GM19438 (cell line): ENCODE measurements at regions not wholly inside any gene's neighbourhood (a gene's known extent, or its start where the extent isn't known, plus 50 kb on each side); places are given as distances from the start of the nearest gene placed in this dataset.

ENCODE experiments used
- ATAC-seq: cut with Tn5 transposase; IDR thresholded peaks from one replicate; pipeline ENCODE4 v1.9.1; 2021; ENCODE audit warnings: low read depth; ENCODE audit not compliant: unreplicated experiment

DNA sequence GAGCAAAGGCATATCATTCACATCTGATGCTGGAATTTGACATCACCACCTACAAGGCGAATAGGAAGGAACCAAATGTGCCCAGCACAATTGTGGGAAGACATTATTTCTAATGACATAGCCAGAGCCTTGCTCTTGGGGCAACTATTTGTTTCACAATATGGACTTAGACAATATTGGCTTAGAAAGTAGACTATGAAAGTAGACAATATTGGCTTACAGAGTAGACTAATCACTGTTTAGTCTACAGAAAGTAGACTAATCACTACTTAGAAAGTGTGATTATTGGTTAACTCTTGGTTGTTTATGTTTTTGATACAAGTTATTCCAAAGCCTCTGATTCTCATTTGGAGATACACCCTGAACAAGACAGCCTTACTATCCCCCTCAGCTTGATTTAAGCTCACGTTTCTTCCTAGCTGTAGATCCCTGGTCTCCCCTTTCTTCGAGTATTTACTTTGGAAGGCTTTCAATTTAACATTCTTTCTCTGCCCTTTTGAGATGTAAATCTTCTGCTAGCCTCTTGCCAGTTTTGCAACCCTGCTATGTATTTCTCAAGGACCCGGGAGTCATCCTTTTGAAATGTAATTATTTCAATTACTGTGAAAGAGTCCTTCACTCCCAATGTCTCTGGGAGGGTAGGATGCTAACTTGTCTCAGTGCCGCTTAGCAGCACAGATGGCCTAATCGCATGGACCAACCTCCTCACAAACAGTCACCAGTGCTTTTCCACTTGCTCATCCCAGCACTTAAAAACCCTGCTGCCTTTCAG is 843.2 kb downstream of the GALC start:
- no peak for ATAC-seq

DNA sequence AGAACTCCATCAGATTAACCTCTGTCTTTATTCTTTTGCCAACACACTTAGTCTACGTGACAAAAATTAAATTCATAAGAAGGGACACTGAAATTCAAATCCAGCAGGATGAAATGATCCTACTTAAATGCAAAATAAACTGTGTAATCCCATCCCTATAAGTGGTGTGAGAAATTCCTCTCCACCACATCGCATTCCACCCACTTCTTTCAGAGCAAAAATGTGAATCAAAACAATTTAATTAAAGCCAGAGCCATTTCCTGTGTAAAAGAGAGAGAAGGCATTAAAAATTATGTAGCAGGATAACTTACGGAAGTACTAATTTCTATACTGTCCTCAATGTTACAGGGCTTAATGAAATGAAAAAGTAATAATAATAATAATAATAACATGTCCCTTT is 844.3 kb downstream of the GALC start:
- ATAC-seq = no peak

DNA sequence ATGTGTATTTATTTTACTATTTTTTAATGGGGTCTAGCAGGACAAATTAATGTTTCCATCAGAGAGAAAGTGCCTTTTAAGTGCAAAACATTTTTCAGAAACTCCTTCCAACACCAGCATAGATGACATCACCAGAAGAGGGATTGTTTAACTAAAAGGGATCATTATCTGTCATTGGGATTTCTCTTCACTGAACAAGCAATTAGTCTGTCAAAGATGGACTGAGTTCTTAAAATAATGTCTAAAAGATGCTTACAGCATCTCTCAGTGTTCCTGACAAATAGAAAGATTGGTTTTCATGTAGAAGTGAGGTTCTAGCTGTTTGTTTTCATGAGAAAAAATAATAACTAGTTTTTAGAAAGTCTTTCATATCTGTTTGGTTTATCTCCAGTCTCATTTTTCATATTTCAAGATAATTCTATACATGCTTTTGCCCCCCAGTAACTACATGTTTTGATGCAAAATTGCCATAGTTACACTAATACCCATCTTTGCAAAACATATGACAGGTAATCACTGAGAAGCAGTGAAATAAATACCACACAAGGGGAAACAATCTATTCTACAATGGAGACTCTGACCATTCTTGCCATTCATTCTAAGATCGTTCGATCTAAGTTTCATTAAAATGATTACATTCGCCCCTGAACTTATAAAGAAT is 850.3 kb downstream of the GALC start:
- no peak for ATAC-seq

DNA sequence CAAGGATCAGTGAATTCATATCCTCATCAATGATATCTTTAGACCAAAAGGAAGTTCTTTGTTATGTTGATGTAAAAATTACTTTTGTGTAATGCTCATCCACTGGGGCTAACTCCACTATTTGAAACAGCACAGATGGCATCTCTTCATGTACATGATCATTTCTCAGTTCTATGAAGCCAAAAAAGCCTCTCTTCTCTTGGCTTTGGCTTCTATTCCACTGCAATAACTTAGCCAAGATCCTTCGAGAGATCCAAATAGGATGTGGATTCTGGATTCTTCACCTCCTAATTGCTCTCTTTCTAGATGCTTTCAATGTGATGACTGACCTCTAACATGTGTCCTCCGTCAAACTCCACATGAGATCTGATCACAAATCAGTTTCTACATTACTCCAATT is 851.2 kb downstream of the GALC start:
- ATAC-seq = no peak

DNA sequence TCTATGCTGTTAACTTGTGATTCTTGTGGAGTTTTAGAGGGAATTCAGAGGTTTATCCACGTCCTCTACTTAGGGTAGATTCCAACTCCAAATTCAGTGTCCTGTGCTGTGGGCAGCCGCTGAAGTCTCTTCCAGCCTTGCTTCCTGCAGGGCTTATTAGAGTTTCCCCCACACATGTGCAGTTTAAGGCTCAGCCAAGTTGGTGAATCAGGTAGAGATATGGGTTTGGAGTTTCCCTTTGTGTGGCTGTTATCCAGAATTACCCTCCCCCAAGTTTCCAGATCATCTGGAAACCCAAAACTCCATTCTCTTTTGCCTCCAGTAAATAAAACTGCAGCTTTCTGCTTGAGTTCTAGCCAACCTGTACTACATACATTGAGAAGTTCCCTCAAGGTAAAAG is 853.7 kb downstream of the GALC start:
- ATAC-seq = no peak

DNA sequence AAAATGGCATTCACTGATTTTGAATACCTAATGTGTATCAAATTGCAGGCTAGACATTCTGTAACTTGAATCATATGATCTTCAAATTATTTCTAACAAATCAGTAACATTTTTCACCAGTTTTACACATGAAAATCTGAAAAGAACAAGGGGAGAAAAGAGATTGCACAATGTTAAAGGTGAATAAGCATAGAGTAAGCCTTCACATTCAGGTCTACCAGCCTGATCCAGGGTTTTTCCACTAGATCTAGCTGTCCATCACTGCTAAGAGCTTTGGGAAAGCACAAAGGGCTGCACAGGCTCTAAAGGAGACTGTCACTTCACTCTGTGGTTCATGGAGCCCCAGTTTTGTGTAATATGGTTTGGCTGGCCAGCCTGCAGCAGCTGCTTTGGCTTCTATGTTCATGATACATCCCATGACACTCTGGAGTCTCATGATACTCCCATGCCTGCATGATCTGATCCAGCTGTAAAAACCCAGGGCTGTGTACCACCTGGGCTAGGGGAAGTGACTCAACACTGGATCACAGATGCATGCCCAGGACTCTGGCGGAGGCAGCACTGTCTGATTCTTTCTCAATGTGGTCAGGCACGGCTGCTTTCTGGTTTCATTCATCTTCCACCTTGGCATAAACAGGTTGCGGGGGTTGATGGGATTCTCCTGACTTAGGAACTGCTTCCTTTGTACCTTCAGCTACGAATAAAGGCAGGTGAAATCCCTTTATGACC is 859.7 kb downstream of the GALC start:
- ATAC-seq = no peak

DNA sequence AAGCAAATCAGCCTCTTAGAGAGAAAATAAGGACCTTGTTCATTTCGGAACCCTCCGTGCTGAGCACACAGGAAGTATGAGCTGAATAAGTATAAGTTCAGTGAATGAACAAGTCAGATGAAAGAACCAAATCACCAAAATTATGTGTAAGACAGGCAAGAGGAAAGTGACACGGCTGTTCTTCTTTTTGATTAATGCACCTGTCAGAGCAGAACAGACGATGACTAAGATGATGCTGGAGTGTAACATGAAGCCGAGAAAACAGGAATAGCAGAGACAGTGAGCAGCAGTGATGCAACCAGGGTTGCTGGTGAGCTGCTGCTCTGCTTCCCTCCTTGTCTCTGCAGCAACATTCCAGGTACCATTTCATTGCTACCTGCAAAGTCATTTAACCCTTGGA is 861.1 kb downstream of the GALC start:
- ATAC-seq = no peak

DNA sequence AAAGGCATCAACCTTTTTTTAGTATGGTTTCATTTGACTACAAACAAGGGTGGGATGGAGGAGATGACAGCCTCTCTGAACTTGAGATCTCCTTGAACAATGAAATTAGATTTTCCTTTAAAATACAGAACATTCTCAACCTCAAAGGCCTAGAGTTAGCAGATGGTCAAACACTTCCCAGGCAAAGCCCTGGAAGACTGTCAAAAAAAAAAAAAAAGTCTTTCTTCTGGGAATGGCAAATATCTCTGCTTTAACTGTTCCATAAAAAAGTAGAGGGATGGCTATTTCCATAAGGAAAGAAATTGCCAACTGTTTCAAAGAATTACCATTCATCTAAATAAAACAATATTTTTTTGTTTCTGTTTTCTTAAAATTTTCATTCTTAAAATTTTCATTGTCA is 870.8 kb downstream of the GALC start:
- ATAC-seq = no peak

DNA sequence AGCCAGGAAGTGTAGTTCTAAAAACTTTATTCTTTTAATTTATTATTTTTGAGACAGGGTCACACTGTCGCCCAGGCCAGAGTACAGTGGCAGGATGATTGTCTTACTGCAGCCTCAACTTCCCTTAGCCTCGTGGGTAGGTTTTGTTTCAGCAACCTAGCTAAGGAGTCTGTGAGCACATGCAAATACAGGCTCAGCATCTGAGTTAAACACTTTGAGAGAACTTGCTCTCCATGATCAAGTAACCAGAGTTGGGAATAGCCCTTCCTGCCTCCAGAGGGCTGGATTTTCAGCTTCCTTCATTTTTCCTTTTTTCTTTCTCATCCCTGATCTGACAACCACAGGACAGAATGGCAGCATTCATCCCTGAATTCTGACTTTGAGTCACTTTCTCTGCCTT is 871.3 kb downstream of the GALC start:
- no peak for ATAC-seq

DNA sequence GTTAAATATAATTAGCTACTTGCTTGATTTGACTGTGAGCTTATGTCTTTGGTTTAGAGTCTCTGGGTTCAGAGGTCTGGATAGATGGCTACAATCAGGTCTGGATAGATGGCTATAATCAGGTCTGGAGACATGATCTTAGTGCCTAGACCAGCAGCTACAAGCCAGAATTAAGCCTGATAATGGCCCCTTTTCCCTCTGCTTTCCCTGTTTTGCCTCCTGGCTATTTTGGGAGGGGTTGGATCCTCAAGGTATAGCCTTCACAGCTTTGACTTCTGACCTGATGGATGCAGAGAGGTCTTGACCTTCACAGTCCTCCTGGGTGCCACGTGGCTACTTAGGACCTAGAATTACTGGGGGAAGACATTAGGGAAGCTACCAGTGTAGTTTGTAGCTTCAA is 877.7 kb downstream of the GALC start:
- no peak for ATAC-seq

DNA sequence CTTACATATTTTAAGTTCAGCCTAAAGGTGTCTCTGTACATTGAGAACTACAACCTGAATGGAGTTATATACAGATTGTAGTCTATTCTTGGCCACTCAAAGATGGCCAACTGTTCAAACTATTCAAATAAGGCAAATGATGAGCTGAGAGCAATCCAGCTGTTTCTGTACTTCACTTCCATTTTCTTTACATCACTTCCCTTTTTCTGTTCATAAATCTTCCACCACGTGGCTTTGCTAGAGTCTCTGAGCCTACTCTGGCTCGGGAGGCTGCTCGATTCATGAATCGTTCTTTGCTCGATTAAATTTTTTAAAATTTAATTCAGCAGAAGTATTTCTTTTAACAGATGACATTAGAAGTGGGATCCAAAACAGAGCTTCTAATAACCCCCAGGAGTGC is 879.7 kb downstream of the GALC start:
- ATAC-seq = no peak

DNA sequence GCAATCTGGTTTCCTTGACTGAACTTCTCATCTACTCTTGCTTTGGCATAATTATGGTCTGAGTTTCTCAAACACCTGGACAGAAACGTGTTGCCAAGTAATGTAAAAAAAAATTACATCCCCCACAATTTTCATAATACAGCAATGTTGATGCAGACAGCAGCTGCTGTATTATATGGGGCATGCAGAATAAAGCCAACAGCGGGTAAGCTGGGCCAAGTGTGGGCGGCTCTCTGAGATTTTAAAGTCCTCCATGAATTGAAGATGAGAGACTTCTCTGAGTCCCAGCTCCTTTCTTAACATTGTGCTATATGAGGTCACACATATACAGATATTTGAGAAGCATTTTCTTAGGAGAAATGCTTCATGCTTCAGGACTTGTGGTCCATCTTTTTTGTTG is 881.2 kb downstream of the GALC start:
- no peak for ATAC-seq

DNA sequence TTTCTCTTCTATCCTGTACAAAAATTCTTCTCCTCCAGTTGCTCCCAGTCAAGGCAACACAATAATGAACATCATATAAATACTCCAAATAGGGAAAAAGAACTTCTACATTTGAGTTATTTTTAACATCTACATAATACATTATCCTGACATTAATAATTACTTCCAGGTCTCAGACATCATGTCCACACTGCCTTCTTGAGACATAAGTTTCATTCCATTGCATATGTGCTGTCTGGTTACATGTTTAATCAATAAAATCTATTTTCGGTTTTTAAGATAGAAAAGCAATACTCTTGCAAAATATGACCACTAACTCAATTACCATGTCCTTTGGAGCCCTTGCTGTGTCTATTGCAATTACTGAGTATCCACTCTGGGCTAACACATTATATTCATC is 881.9 kb downstream of the GALC start:
- no peak for ATAC-seq

DNA sequence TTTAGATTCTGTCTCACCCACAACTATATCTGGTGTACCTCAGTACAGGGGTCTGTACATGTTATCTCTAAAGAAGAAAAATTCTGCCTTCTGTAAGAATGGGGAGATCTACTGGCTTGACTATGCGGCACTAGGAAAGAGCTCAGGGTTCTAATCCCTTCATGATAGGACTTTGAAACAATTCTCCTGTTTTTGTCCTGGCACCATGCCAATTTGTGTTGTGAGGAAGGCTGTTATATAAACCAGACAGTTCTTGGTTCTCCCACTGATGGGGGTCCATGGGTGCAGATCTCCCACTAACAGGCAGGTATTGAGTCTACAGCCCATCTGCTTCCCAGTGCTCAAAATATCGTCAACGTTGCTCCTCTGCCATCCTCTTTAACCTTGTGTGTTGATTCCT is 883.7 kb downstream of the GALC start:
- ATAC-seq = no peak

DNA sequence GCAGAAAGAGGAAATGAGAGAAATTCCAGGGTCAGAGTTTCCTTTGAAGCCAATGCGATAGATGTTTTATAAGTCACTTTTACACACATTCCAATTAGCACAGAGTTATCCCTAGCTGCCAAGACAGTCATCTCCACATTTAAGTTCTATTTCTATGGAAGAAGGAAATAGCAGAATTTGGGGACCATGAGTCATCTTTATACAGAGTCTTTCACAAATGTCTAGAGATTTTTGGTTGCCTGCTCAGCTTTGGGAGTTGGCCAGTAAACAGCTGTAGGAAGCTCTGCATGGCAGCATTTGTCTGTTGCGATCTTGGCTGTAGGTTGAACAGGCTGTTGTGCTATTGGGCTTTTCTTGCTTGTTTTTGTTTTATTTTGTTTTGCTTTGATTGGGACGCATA is 884.3 kb downstream of the GALC start:
- ATAC-seq = no peak

DNA sequence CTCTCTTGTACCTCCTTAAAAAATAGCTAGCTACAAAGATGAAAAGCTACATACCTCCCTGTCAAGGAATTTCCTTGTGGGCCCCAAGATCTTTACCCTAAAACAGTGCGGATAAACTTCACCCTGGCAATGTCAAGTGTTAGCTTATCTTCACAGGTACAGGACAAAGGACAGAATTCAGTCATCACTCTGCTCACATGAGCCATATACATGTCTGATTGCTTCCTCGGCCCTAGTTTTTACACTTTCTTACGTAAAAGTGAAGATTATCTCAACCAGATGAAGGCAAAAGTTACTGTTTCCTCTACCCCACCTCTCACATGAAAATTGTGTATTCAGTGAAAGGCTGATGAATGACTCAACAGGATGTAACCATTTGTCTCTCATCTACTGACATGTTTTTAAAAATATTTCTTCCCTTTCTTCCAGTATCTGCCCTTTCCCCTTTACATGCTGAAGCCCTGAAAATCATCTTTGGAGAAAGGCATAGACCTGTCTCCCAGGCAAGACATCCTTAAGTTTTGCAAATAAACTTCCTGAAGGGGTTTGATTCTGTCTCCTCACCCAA is 890.1 kb downstream of the GALC start:
- no peak for ATAC-seq

DNA sequence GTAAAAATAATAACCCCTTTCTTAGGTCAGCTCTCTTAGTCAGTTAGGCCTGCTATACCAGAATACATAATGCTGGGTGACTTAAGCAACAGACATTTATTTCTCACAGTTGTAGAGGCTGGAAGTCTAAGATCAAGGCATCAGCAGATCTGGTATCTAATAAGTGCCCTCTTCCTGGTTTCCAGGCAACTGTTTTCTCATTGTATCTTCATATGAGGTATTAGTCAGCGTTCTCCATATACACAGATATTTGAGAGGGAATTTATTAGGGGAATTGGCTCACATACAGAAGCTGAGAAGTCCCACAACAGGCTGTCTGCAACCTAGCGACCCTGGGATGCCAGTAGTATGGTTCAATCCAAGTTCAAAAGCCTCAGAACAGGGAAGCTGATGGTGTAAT is 896.0 kb downstream of the GALC start:
- no peak for ATAC-seq

DNA sequence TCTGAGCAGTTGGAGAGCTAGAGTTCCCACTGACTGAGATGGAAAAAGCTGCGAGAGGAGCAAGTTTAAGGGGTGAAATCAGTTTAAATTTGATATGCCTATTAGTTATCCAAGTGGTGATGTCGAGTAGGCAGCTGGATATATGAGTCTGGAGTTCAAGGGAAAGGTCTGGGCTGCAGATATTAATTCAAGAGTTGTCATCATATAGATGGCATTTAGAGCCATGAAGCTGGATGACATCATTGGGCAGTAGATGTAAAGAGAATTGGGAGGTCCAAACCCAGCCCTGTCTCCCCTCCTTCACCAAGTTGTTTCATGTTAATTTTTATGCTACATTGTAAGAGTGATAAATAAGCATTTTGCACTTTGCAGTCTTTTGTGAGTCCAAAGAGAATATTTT is 898.1 kb downstream of the GALC start:
- ATAC-seq = no peak

DNA sequence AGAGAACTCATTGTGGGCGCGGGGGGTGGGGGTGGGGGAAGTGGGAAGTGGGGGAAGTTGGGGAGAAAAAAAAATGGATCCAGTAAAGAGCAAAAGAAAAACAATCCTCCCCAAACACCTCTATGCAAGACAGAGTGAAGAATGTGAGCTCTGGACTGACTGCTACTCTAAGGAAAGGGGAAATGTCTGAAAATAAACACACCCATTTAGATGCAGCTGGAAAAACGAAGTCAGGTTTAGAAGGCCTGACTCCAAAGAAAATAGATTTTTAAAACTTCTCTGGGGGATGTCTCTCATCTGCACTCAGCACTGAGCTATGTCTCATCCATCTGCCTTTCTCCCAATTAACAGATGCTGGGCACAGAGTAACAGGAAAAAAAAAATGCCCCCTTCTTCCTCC is 904.4 kb downstream of the GALC start:
- ATAC-seq = no peak

DNA sequence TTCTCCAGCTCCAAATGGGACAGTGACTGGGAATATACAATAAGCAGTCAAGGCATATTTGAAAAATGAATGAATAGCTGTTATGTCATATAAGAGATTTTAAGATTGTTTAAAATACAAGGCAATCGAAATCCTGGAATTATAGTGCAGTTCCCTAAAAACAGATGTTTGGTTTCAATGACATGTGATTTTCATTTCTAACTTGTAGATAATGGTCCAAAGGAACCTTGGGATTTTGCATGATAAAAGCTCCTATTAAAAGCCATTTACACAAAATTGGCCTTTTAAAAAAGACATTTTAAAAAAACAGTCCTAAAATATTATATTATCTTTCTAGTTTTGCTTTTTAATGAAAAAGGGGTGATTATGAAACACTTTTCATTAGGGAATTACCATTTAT is 905.1 kb downstream of the GALC start:
- no peak for ATAC-seq

DNA sequence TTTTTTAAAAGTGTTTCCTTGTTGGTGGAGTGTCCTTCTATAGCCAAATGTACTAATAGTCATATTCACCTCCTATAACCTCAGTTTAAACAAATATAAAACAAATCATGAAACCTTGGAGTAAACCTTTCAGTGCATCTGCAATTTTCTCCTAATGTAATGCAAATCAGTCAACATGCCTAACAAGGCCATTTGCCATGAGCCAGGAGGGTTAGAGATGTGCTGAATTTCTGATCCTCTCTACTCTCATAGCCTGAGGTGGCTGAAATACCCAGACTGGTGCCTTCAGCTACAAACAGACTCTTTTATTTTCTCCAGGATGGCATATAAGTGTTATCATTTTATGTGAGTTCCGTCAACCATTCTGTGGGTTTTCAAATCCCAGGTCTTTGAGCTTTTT is 908.1 kb downstream of the GALC start:
- ATAC-seq = no peak

DNA sequence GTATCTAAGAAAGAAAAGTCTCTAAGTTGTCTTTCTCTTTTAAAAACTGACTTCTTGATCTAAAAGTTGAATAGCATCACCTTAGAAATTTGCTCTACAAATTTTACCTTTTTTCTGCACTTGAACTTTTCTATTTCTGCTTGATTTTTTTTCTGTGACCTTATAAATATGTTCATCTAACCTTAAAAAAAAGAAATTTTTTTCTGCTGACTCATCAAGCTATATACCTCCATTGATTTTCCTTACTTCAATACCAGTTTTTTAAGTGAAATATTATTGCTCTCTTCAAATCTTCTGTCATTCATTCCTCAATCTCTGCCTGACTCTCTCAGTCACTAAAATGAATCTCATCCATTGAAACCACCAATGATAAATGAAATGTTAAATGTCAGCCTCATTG is 910.1 kb downstream of the GALC start:
- no peak for ATAC-seq
